Small intestine (tissue), 7 donors: ENCODE measurements at regions not wholly inside any gene's neighbourhood (a gene's known extent, or its start where the extent isn't known, plus 50 kb on each side); places are given as distances from the start of the nearest gene placed in this dataset.

Source experiments
- DNase-seq, 2 donors: peaks; one replicate each; pipeline versions ENCODE4 v3.0.0 to v3.0.0-alpha.2; 2013
- FAIRE-seq: peaks from 2 replicates; lab custom pipeline; 2012; peaks lifted over from hg19 to GRCh38; lab: Jason Lieb, UNC
- H3K27ac ChIP-seq, 3 donors: one replicate each; pipeline ENCODE4 v1.5.1; 2013; ENCODE audit warnings: low read length in 2 of 3, mild to moderate bottlenecking in 2 of 3, control low read depth in 1 of 3, inconsistent platforms in 1 of 3, low read depth in 1 of 3, moderate library complexity in 1 of 3
- H3K27me3 ChIP-seq, 3 donors: one replicate each; pipeline ENCODE4 v1.6.1; 2013; ENCODE audit warnings: low read length in 3 of 3, inconsistent platforms in 1 of 3; ENCODE audit not compliant: control insufficient read depth in 3 of 3, insufficient read depth in 3 of 3
- H3K36me3 ChIP-seq, 3 donors: one replicate each; pipeline ENCODE4 v1.6.1; 2013; ENCODE audit warnings: low read length in 3 of 3, inconsistent platforms in 1 of 3, low read depth in 1 of 3, mild to moderate bottlenecking in 1 of 3, moderate library complexity in 1 of 3; ENCODE audit not compliant: control insufficient read depth in 3 of 3, insufficient read depth in 2 of 3
- H3K4me1 ChIP-seq, 3 donors: one replicate each; pipeline ENCODE4 v1.6.1; 2013; ENCODE audit warnings: low read length in 2 of 3, inconsistent platforms in 1 of 3, low read depth in 1 of 3, mild to moderate bottlenecking in 1 of 3, moderate library complexity in 1 of 3; ENCODE audit not compliant: control insufficient read depth in 3 of 3, insufficient read depth in 2 of 3
- H3K4me3 ChIP-seq, 3 donors: one replicate each; pipeline ENCODE4 v1.5.1; 2013; ENCODE audit warnings: low read length in 3 of 3, control low read depth in 1 of 3, inconsistent platforms in 1 of 3, low read depth in 1 of 3, mild to moderate bottlenecking in 1 of 3, moderate library complexity in 1 of 3
- H3K9me3 ChIP-seq, 2 donors: one replicate each; pipeline ENCODE4 v1.6.1; 2013; ENCODE audit warnings: low read depth in 1 of 2, low read length in 1 of 2; ENCODE audit not compliant: control insufficient read depth in 2 of 2, insufficient read depth in 1 of 2
- WGBS, 3 donors: extraction: QIAGEN DNeasy Blood & Tissue Kit; methylation state at CpG; one replicate each; pipeline ENCODE4 v1.1.7; 2013; 5-methylcytosine and 5-hydroxymethylcytosine counted together
- donor health status: healthy with polysubstance abuse.
- donor health status: control.
- donor health status: control.
- donor health status: Bipolar disorder and iron deficiency.
- donor health status: healthy.

DNA sequence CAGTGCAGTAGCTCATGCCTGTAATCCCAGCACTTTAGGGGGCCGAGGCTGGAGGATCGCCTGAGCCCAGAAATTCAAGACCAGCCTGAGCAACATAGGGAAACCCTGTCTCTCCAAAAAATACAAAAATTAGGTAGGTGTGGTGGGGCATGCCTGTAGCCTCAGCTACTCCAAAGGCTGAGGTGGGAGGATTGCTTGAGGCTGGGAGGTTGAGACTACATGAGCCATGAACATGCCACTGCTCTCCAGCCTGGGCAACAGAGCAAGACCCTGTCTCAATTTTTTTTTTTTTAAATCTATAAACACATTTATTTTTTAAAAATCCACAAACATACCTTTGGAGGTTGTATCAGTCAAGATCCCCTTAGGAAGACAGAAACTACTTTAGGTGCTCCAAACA is 326.3 kb downstream of the EPHA4 start:
- no peak overlapping the region for H3K4me3 ChIP-seq
- no peak overlapping the region for H3K27ac ChIP-seq
- H3K4me1 ChIP-seq: no peaks in the 10 kb centered on the region
- DNase-seq (no peak), FAIRE-seq (no peak)
- H3K27me3 ChIP-seq: no peaks in the 10 kb centered on the region
- H3K36me3 ChIP-seq: no peaks in the 10 kb centered on the region
- H3K9me3 ChIP-seq: no peaks in the 10 kb centered on the region
- WGBS, 3 donors: 82 to 90% (median 89%) methylated on average over 2 of the region's 2 CpGs

DNA sequence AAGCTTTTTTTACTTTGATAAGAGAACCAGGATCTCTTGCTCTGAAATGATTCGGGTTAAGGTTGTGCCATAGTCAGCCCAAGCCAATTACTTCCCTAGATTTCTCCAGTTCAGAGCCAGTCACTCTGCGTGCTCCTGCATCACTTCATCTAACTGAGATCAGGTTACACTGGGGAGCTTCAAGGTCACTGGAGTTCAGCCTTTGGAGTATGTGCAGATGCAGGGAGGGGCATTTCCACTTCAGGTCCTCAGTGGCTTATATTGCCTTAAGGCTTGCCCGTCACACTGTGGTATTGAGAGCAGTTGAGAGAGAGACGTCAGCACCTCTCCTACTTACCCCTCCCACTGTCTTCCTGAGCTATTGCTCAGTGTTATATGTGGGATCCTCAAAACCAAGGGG is 317.8 kb downstream of the EPHA4 start:
- no peaks in the 10 kb centered on the region for H3K4me1 ChIP-seq
- no peak overlapping the region for H3K27ac ChIP-seq
- DNase-seq (no peak), FAIRE-seq (no peak)
- H3K4me3 ChIP-seq: no peak overlapping the region
- WGBS, 3 donors: 26 to 42% (median 38%) methylated on average over 4 of the region's 4 CpGs
- H3K9me3 ChIP-seq: no peaks in the 10 kb centered on the region
- H3K27me3 ChIP-seq: no peaks in the 10 kb centered on the region
- no peaks in the 10 kb centered on the region for H3K36me3 ChIP-seq

DNA sequence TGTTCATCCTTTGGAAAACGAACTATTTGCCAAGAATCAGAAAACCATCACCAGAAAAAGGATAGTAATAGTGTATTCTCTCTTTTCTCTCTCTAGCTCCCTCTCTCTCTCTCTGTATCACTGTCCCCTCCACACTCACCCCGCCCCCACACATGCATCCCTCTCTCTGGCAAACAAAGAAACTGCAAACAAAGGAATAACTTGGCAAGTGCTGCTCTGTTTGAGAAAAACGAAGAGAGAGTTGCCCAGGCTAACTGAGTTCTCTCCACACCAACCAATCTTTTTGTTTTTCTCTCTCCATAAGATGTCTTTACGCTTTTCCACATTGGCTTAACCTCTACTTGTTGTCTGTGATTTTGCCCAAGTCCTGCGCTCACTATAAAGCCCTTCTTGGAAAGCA is 316.2 kb downstream of the EPHA4 start:
- H3K27me3 ChIP-seq: no peaks in the 10 kb centered on the region
- no peak overlapping the region for H3K27ac ChIP-seq
- no peaks in the 10 kb centered on the region for H3K4me1 ChIP-seq
- H3K36me3 ChIP-seq: no peaks in the 10 kb centered on the region
- WGBS, 3 donors: 24 to 49% (median 41%) methylated on average over 5 of the region's 5 CpGs
- DNase-seq (no peak), FAIRE-seq (no peak)
- no peaks in the 10 kb centered on the region for H3K9me3 ChIP-seq
- H3K4me3 ChIP-seq: no peak overlapping the region

DNA sequence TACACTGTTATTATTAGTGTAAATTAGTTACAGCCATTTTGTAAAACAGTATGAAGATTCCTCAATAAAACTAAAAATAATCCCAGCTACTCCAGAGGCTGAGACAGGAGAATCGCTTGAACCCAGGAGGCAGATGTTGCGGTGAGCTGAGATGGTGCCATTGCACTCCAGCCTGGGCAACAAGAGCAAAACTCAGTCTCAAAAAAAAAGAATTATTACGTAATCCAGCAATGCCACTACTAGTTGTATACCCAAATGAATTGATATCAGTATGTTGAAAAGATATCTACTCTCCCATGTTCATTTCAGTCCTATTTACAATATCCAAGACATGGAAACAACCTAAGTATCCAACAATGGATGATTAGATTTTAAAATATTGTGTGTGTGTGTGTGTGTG is 313.6 kb downstream of the EPHA4 start:
- Histone ChIP-seq H3K36me3 (no peaks in the 10 kb centered on the region), H3K9me3 (no peaks in the 10 kb centered on the region), H3K4me1 (no peaks in the 10 kb centered on the region), H3K27me3 (no peaks in the 10 kb centered on the region), H3K27ac (no peak overlapping the region), H3K4me3 (no peak overlapping the region)
- DNase-seq: no peak
- WGBS, 3 donors: 93 to 97% (median 97%) methylated on average over 3 of the region's 3 CpGs
- FAIRE-seq: no peak

DNA sequence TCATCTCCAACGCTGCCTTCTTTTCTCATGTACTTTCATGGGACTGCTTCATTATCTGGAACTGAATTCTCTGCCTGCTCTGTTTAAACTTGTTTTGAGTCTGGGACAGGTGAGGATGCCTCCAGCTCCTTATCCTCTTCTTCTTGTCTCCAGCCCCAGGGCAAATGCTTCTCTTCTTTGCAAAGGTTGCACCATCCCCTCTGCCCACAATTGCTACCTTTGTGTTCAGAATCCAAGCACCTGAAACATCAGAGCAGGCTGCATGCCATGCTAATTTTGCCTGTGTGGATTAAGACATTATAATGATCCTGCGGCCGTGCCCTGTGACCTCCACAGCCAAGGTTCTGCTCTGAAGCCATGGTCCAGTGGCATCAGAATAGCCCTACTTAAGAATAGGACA is 309.5 kb downstream of the EPHA4 start:
- Histone ChIP-seq H3K4me3 (no peak overlapping the region), H3K4me1 (no peaks in the 10 kb centered on the region), H3K27ac (no peak overlapping the region), H3K36me3 (no peaks in the 10 kb centered on the region), H3K9me3 (no peaks in the 10 kb centered on the region), H3K27me3 (no peaks in the 10 kb centered on the region)
- no peak for DNase-seq
- WGBS, 3 donors: 86 to 92% (median 92%) methylated on average over 3 of the region's 3 CpGs
- FAIRE-seq: no peak

DNA sequence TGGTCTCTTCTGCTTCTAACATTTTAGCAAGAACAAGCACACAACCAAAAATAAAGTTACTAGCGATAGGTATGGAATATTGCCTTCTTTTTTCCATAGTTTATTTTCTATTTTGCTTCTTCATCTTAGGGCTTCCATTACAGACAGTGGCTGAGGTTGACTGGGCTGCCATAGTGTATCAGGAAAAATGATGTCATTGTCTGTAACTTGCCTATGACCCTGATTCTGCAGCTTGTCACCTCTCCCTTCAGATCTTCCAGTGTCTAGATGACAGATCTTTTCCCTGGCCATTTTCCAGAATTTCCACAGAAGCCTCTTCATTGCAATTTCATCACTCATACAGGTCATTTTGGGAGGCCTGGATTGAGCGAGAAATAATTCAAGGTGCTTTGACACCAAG is 308.5 kb downstream of the EPHA4 start:
- Histone ChIP-seq H3K4me1 (no peaks in the 10 kb centered on the region), H3K36me3 (no peaks in the 10 kb centered on the region), H3K4me3 (no peak overlapping the region), H3K27me3 (no peaks in the 10 kb centered on the region), H3K9me3 (no peaks in the 10 kb centered on the region), H3K27ac (no peak overlapping the region)
- FAIRE-seq (no peak), DNase-seq (no peak)
- 94 to 95% (median 94%) methylated on average over 2 of the region's 2 CpGs for WGBS, 3 donors

DNA sequence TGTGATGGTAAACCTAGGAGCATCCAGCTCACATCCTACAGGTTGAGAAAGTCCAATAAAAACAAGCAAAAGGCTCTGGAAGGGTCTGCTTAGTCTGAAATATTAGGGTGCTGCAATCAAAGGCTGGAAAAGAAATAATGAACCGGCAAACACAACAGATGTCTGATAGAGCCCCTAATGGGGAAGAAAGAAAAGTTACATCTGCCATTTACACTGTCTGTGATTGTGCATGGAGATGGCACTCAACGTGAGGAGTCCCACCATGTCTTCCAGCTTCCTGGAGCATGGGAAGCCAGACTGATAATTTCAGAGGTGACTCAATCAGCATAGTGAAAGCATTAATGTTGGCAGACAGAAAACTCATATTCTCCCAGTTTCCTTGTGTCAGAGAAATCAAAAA is 307.8 kb downstream of the EPHA4 start:
- DNase-seq (no peak), FAIRE-seq (no peak)
- no peaks in the 10 kb centered on the region for H3K36me3 ChIP-seq
- H3K9me3 ChIP-seq: no peaks in the 10 kb centered on the region
- WGBS, 3 donors: 48 to 74% (median 60%) methylated on average over 2 of the region's 2 CpGs
- no peaks in the 10 kb centered on the region for H3K4me1 ChIP-seq
- H3K4me3 ChIP-seq: no peak overlapping the region
- H3K27me3 ChIP-seq: no peaks in the 10 kb centered on the region
- H3K27ac ChIP-seq: no peak overlapping the region

DNA sequence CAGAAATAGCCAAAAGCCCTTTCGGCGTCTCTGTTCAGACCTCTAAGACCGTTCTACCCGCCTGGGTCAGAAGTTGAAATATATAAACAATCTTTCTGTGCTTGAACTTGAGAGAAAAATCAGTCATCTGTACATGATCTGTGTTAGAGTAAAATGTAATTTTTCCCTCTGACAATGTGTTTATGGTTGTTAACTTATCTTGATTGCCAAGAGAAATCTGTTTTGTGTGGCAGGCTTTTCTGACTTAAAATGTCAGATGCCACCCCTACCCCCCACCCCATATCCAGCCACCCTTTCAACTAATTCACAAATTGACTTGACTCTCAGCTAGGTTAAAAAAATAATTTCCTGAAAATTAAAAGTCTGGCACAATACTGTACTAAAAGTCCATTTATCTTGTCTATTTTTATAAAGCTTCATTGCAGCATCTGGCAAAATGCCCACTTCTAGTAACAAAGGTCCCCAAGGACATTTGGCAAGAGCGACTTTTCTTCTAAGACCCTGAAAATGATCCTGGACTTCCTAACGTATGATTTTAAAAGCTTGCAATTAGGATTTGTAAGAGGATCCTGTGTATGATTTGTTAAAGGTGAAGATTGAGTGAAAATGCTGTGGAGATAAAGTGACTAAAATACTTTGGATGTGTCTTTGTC is 304.2 kb downstream of the EPHA4 start:
- no peak for DNase-seq
- Histone ChIP-seq H3K27me3 (peaks cover 0 to 3% (median 0%) of the 10 kb centered on the region in 3 donors), H3K9me3 (no peaks in the 10 kb centered on the region), H3K27ac (no peak overlapping the region), H3K36me3 (no peaks in the 10 kb centered on the region), H3K4me1 (no peaks in the 10 kb centered on the region), H3K4me3 (no peak overlapping the region)
- no peak for FAIRE-seq
- WGBS, 3 donors: 59 to 80% (median 69%) methylated on average over 6 of the region's 6 CpGs

DNA sequence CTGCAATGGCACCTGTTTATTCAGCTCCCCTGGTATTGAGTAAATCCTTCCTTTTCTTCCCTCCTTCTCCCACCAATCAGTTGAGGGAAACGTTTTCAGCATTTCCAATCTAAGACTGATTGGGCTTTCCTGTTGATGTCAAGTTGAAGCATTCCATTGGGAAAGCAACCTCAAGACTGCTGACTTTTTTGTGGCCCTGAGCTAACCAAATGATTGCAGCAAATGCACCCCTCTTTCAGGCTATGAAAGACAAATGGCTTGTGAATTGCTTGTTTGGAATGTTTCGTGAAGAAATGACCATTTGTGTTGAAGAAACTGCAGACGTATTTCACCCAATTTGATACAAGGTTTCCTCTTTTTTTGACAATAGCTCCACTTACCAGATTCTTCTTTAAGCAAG is 303.5 kb downstream of the EPHA4 start:
- Histone ChIP-seq H3K27me3 (peaks cover 0 to 3% (median 0%) of the 10 kb centered on the region in 3 donors), H3K4me3 (no peak overlapping the region), H3K36me3 (no peaks in the 10 kb centered on the region), H3K27ac (no peak overlapping the region), H3K4me1 (no peaks in the 10 kb centered on the region), H3K9me3 (no peaks in the 10 kb centered on the region)
- FAIRE-seq (no peak), DNase-seq (no peak)
- 55 to 66% (median 61%) methylated on average over 3 of the region's 3 CpGs for WGBS, 3 donors
